ENCODE measurements at regions not wholly inside any gene's neighbourhood (a gene's known extent, or its start where the extent isn't known, plus 50 kb on each side); places are given as distances from the start of the nearest gene placed in this dataset.

DNA sequence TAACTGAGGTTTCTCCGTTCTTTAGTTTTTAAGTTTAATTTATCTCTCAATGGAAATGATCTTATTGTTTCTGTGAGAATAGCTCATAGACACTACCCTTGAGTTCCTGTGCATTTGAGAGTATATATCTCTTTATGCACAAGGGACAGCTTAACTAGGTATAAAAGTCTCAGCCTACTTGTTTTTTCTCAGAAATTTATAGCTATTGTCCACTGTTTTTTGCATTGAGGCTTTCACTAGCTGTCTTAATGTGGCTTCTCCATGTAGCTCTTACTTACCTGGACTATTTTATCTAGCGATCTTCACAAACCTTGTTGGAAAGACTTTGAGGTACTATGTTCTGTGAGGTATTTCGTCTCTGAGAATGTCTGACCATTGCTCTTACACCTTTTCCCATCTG, 153.9 kb upstream of the RTL1 start:
- Histone ChIP-seq H3K79me2 (ENCODE audit: insufficient read depth) (no peaks in the 10 kb centered on the region), H3K4me3 (no peak overlapping the region), H3K4me2 (ENCODE audit: unreplicated experiment) (no peak overlapping the region), H3K4me1 (ENCODE audit: insufficient read depth) (peaks cover 18% of the 10 kb centered on the region), H2AFZ (no peak overlapping the region), H3K9me3 (ENCODE audit: low read depth) (no peaks in the 10 kb centered on the region), H3K27me3 (replicated peaks; ENCODE audit: insufficient read depth) (no peaks in the 10 kb centered on the region), H3K9ac (no peak overlapping the region), H3K36me3 (ENCODE audit: low read depth) (peaks cover 26% of the 10 kb centered on the region), H3F3A (ENCODE audit: insufficient read depth) (peaks cover 31% of the 10 kb centered on the region), H4K20me1 (ENCODE audit: insufficient read depth) (peaks cover 4% of the 10 kb centered on the region; the same call in 1 of the 2 replicates), H3K9me2 (ENCODE audit: insufficient read depth) (no peaks in the 10 kb centered on the region), H3K27ac (no peak overlapping the region)
- no peak for TF ChIP-seq EZH2phosphoT487 (IDR thresholded peaks at IDR 0.05; ENCODE audit: insufficient read depth, low read depth)
- TF ChIP-seq EZH2 (IDR thresholded peaks at IDR 0.05; ENCODE audit: insufficient read depth, poor library complexity, severe bottlenecking): no peak
- in situ Hi-C loops (cut with MboI): no loop called here
- WGBS, 2 experiments (ENCODE audit: low coverage in 1 of 2, low lambda C conversion rate in 2 of 2, missing lambda C conversion rate in 2 of 2): 68 to 74% methylated on average over 3 of the region's 3 CpGs
- DNase-seq: no peak

DNA sequence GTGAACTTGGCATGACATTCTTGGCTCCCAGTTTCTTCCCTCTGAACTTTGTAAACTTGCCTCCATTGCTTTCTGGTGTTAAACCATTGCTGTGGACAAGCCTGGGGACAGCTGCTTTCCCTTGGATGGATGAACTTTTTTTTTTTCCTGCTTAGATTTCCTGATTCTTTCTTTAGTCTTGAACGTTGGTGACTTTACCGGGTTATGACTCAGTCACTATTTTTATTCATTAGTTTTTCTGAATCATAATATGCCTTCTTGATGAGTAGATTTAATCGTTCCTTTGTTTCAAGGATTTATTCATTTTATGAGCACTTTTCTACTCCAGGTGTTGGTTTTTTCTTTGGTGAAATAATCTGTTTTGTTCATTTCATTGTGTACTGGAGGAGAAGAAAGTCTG, 155.0 kb upstream of the RTL1 start:
- H3K9me2 ChIP-seq (ENCODE audit: insufficient read depth): no peaks in the 10 kb centered on the region
- peaks cover 4% of the 10 kb centered on the region; the same call in 1 of the 2 replicates for H4K20me1 ChIP-seq (ENCODE audit: insufficient read depth)
- H3K27me3 ChIP-seq (replicated peaks; ENCODE audit: insufficient read depth): no peaks in the 10 kb centered on the region
- H3K27ac ChIP-seq: no peak overlapping the region
- H3K9ac ChIP-seq: no peak overlapping the region
- DNase-seq: peak; percentile 63
- WGBS, 2 experiments (ENCODE audit: low coverage in 1 of 2, low lambda C conversion rate in 2 of 2, missing lambda C conversion rate in 2 of 2): 0 to 4% methylated on average over 3 of the region's 3 CpGs
- H3F3A ChIP-seq (ENCODE audit: insufficient read depth): peaks cover 35% of the 10 kb centered on the region
- in situ Hi-C loops (cut with MboI): no loop called here
- H3K36me3 ChIP-seq (ENCODE audit: low read depth): peaks cover 31% of the 10 kb centered on the region
- H3K79me2 ChIP-seq (ENCODE audit: insufficient read depth): no peaks in the 10 kb centered on the region
- H2AFZ ChIP-seq: no peak overlapping the region
- H3K4me3 ChIP-seq: no peak overlapping the region
- peaks cover 18% of the 10 kb centered on the region for H3K4me1 ChIP-seq (ENCODE audit: insufficient read depth)
- H3K4me2 ChIP-seq (ENCODE audit: unreplicated experiment): peak overlapping the region; percentile 33
- TF ChIP-seq EZH2 (IDR thresholded peaks at IDR 0.05; ENCODE audit: insufficient read depth, poor library complexity, severe bottlenecking) (no peak), EZH2phosphoT487 (IDR thresholded peaks at IDR 0.05; ENCODE audit: insufficient read depth, low read depth) (no peak)
- H3K9me3 ChIP-seq (ENCODE audit: low read depth): no peaks in the 10 kb centered on the region

DNA sequence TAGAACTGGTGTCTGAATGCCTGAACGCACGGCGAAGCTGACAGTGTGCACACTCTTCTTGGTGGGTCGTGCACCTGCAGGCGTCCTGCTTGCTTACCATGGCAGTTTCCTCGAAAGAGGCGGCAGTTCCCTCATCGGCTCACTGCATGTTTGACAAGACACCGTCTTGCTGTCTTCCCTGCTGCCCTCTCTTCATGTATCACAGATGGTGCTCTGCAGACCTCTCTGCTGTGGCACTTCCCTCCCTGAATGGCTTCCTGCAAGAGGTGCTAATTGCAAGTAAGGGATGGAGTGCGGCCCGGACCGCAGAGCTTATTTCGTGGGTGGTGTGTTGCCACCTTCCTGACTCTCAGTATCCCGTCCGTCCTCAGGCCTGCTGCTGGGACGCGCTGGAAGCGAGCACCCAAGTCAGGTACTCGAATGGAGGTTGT, 156.7 kb upstream of the RTL1 start:
- H3K4me1 ChIP-seq (ENCODE audit: insufficient read depth): peaks cover 18% of the 10 kb centered on the region
- no peak overlapping the region for H3K4me2 ChIP-seq (ENCODE audit: unreplicated experiment)
- H3K27ac ChIP-seq: no peak overlapping the region
- no peak overlapping the region for H3K9ac ChIP-seq
- WGBS, 2 experiments (ENCODE audit: low coverage in 1 of 2, low lambda C conversion rate in 2 of 2, missing lambda C conversion rate in 2 of 2): 81 to 84% methylated on average over 19 of the region's 19 CpGs
- TF ChIP-seq EZH2phosphoT487 (IDR thresholded peaks at IDR 0.05; ENCODE audit: insufficient read depth, low read depth) (no peak), EZH2 (IDR thresholded peaks at IDR 0.05; ENCODE audit: insufficient read depth, poor library complexity, severe bottlenecking) (no peak)
- no peaks in the 10 kb centered on the region for H3K9me2 ChIP-seq (ENCODE audit: insufficient read depth)
- no peak overlapping the region for H2AFZ ChIP-seq
- H3K4me3 ChIP-seq: no peak overlapping the region
- no peaks in the 10 kb centered on the region for H3K27me3 ChIP-seq (replicated peaks; ENCODE audit: insufficient read depth)
- peaks cover 35% of the 10 kb centered on the region for H3F3A ChIP-seq (ENCODE audit: insufficient read depth)
- peaks cover 4% of the 10 kb centered on the region; the same call in 1 of the 2 replicates for H4K20me1 ChIP-seq (ENCODE audit: insufficient read depth)
- H3K79me2 ChIP-seq (ENCODE audit: insufficient read depth): no peaks in the 10 kb centered on the region
- H3K36me3 ChIP-seq (ENCODE audit: low read depth): peaks cover 31% of the 10 kb centered on the region
- in situ Hi-C loops (cut with MboI): no loop called here
- no peak for DNase-seq
- H3K9me3 ChIP-seq (ENCODE audit: low read depth): no peaks in the 10 kb centered on the region

DNA sequence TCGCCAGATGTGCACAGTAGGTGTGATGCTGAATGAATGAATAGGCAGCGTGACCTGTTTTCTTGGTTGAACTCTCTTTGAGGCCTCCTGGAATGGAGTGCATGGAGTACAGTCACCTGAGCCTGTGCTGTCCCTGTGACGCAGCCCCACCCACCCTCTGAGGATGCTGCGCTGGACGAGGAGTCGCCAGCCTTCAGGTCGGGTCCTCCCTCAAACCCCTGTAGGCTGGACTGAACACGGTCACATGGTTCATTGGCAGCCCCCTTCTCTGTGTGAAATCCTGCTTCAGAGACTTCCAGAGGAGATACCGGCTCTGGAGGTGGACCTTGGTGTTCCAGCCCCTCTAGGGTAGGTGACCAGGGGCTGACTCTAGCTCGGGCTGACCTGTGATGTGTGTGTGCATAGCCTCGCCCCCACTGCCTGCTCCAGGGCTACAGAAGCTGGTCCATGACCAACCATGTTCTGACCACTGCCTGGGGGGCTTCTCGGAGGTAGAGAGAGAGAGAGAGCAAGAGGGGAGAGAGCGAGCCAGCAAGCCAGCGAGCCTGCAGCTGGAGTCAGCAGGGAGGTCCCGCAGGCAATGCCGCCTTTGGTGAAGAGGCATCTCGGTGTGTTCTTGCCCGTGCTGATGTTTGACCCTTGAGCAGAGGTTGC, 158.0 kb upstream of the RTL1 start:
- H3K9me3 ChIP-seq (ENCODE audit: low read depth): no peaks in the 10 kb centered on the region
- H3F3A ChIP-seq (ENCODE audit: insufficient read depth): peaks cover 31% of the 10 kb centered on the region
- no peak for DNase-seq
- no peaks in the 10 kb centered on the region for H3K79me2 ChIP-seq (ENCODE audit: insufficient read depth)
- no peaks in the 10 kb centered on the region for H3K9me2 ChIP-seq (ENCODE audit: insufficient read depth)
- H3K4me2 ChIP-seq (ENCODE audit: unreplicated experiment): no peak overlapping the region
- H3K27me3 ChIP-seq (replicated peaks; ENCODE audit: insufficient read depth): no peaks in the 10 kb centered on the region
- peaks cover 17% of the 10 kb centered on the region for H3K36me3 ChIP-seq (ENCODE audit: low read depth)
- H3K9ac ChIP-seq: no peak overlapping the region
- H3K4me1 ChIP-seq (ENCODE audit: insufficient read depth): peaks cover 18% of the 10 kb centered on the region
- no peak overlapping the region for H2AFZ ChIP-seq
- TF ChIP-seq EZH2 (IDR thresholded peaks at IDR 0.05; ENCODE audit: insufficient read depth, poor library complexity, severe bottlenecking) (no peak), EZH2phosphoT487 (IDR thresholded peaks at IDR 0.05; ENCODE audit: insufficient read depth, low read depth) (no peak)
- WGBS, 2 experiments (ENCODE audit: low coverage in 1 of 2, low lambda C conversion rate in 2 of 2, missing lambda C conversion rate in 2 of 2): 75 to 79% methylated on average over 17 to 18 of the region's 18 CpGs
- H4K20me1 ChIP-seq (ENCODE audit: insufficient read depth): peaks cover 4% of the 10 kb centered on the region; the same call in 1 of the 2 replicates
- in situ Hi-C loops (cut with MboI): no loop called here
- no peak overlapping the region for H3K4me3 ChIP-seq
- H3K27ac ChIP-seq: no peak overlapping the region
